Mesothelial cell of epicardium (in vitro differentiated cells): ENCODE measurements at regions not wholly inside any gene's neighbourhood (a gene's known extent, or its start where the extent isn't known, plus 50 kb on each side); places are given as distances from the start of the nearest gene placed in this dataset.
A peak's percentile ranks its signal among the peaks of the same experiment; 100 is the strongest.
"Not testable (repeated sequence)": the region's sequence is repeated elsewhere in the genome, so short reads cannot be mapped to it uniquely, and the experiment has no call there.

Experiments used
- DNase-seq, 2 experiments: peaks; one replicate each; pipeline ENCODE4 v3.0.0; 2021; ENCODE audit warnings: low spot score in 2 of 2; ENCODE audit not compliant: unreplicated experiment in 2 of 2
- H3K27ac Mint-ChIP-seq: 2 replicates; pipeline ENCODE4 v1.8.0; 2021; ENCODE audit warnings: mixed read lengths
- H3K27me3 Mint-ChIP-seq: 2 replicates; pipeline ENCODE4 v1.8.0; 2021; ENCODE audit warnings: low read depth, mixed read lengths
- H3K36me3 Mint-ChIP-seq: 2 replicates; pipeline ENCODE4 v1.8.0; 2021; ENCODE audit warnings: mixed read lengths
- H3K4me1 Mint-ChIP-seq: 2 replicates; pipeline ENCODE4 v1.8.0; 2021; ENCODE audit warnings: mixed read lengths
- H3K4me3 Mint-ChIP-seq: 2 replicates; pipeline ENCODE4 v1.8.0; 2021; ENCODE audit warnings: mild to moderate bottlenecking, moderate library complexity, mixed read lengths
- H3K9me3 Mint-ChIP-seq: 2 replicates; pipeline ENCODE4 v1.8.0; 2021; ENCODE audit warnings: mixed read lengths
- CTCF ChIP-seq: fragments of 200-600 bp; sonication (generic); IDR thresholded peaks from one replicate; pipeline ENCODE4 v1.5.0; 2021; ENCODE audit warnings: antibody characterized with exemption; ENCODE audit not compliant: unreplicated experiment

GRCh38 chr11:49316180-49316579, 107.8 kb upstream of the FOLH1 start:
- H3K4me3 Mint-ChIP-seq = no peak overlapping the region
- H3K9me3 Mint-ChIP-seq = peaks cover 15% of the 10 kb centered on the region
- H3K36me3 Mint-ChIP-seq = no peaks in the 10 kb centered on the region
- TF ChIP-seq CTCF = no peak
- H3K4me1 Mint-ChIP-seq = no peaks in the 10 kb centered on the region
- DNase-seq = no peak
- no peak overlapping the region for H3K27ac Mint-ChIP-seq
- H3K27me3 Mint-ChIP-seq = peaks cover 10% of the 10 kb centered on the region

- no peak for DNase-seq
- Mint-ChIP-seq H3K27me3 (no peaks in the 10 kb centered on the region), H3K27ac (no peak overlapping the region), H3K4me1 (peaks cover 9% of the 10 kb centered on the region), H3K4me3 (no peak overlapping the region), H3K9me3 (no peaks in the 10 kb centered on the region), H3K36me3 (no peaks in the 10 kb centered on the region)
- no peak for TF ChIP-seq CTCF
Observed at GRCh38 chr11:49303080-49303479, 94.7 kb upstream of the FOLH1 start.

GRCh38 chr11:49302360-49302759, 94.0 kb upstream of the FOLH1 start:
- no peak overlapping the region for H3K27ac Mint-ChIP-seq
- peaks cover 4% of the 10 kb centered on the region for H3K36me3 Mint-ChIP-seq
- H3K27me3 Mint-ChIP-seq = no peaks in the 10 kb centered on the region
- peaks cover 5% of the 10 kb centered on the region for H3K9me3 Mint-ChIP-seq
- no peak for TF ChIP-seq CTCF
- no peak for DNase-seq
- H3K4me1 Mint-ChIP-seq = peaks cover 9% of the 10 kb centered on the region
- H3K4me3 Mint-ChIP-seq = no peak overlapping the region

- not testable (repeated sequence) for DNase-seq, H3K36me3 Mint-ChIP-seq, H3K27me3 Mint-ChIP-seq, H3K27ac Mint-ChIP-seq, H3K4me3 Mint-ChIP-seq, H3K4me1 Mint-ChIP-seq
- H3K9me3 Mint-ChIP-seq = peaks cover 12% of the 10 kb centered on the region
Observed at GRCh38 chr11:49298017-49298416, 89.6 kb upstream of the FOLH1 start.

GRCh38 chr11:49283911-49284310, 75.5 kb upstream of the FOLH1 start:
- H3K36me3 Mint-ChIP-seq, H3K27me3 Mint-ChIP-seq, DNase-seq, H3K4me3 Mint-ChIP-seq, H3K27ac Mint-ChIP-seq, H3K9me3 Mint-ChIP-seq: not testable (repeated sequence)
- peaks cover 55% of the 10 kb centered on the region for H3K4me1 Mint-ChIP-seq

- not testable (repeated sequence) for H3K27me3 Mint-ChIP-seq, H3K36me3 Mint-ChIP-seq, H3K9me3 Mint-ChIP-seq, DNase-seq, H3K4me3 Mint-ChIP-seq
- Mint-ChIP-seq H3K4me1 (peaks cover 50% of the 10 kb centered on the region), H3K27ac (peak overlapping the region; percentile 74)
Observed at GRCh38 chr11:49283282-49283681, 74.9 kb upstream of the FOLH1 start.

GRCh38 chr11:49282125-49282524, 73.7 kb upstream of the FOLH1 start:
- not testable (repeated sequence) for H3K4me3 Mint-ChIP-seq, DNase-seq, H3K9me3 Mint-ChIP-seq, H3K36me3 Mint-ChIP-seq, H3K27ac Mint-ChIP-seq, H3K27me3 Mint-ChIP-seq
- peaks cover 44% of the 10 kb centered on the region for H3K4me1 Mint-ChIP-seq

GRCh38 chr11:49277951-49278350, 69.5 kb upstream of the FOLH1 start:
- H3K4me3 Mint-ChIP-seq, H3K9me3 Mint-ChIP-seq, H3K27me3 Mint-ChIP-seq: not testable (repeated sequence)

More at GRCh38 chr11:49277951-49278350, 69.5 kb upstream of the FOLH1 start:
- not testable (repeated sequence) for H3K36me3 Mint-ChIP-seq, DNase-seq, H3K27ac Mint-ChIP-seq
- peaks cover 19% of the 10 kb centered on the region for H3K4me1 Mint-ChIP-seq
